Sigmoid colon (tissue), 4 donors: ENCODE measurements at regions not wholly inside any gene's neighbourhood (a gene's known extent, or its start where the extent isn't known, plus 50 kb on each side); places are given as distances from the start of the nearest gene placed in this dataset.

Source experiments
- CTCF ChIP-seq, 4 experiments: fragments of 450-650 bp in 3 of 4; fragments of 200-600 bp in 1 of 4; IDR thresholded peaks; one replicate each; pipeline ENCODE4 v1.5.1; 2016 to 2019; ENCODE audit warnings: antibody characterized with exemption in 4 of 4, mild to moderate bottlenecking in 3 of 4, moderate library complexity in 2 of 4
- POLR2A ChIP-seq, 2 donors: fragments of 450-650 bp; IDR thresholded peaks; one replicate each; pipeline ENCODE4 v1.6.1; 2016; ENCODE audit warnings: antibody characterized with exemption in 2 of 2, mild to moderate bottlenecking in 2 of 2, moderate library complexity in 2 of 2
- POLR2AphosphoS5 ChIP-seq, 4 donors: sonication (generic); formaldehyde crosslinking; IDR thresholded peaks; one replicate each; pipeline ENCODE4 v1.6.1; 2017; ENCODE audit warnings: antibody characterized with exemption in 4 of 4

GRCh38 chr12:41794336-41794735 is 350.3 kb downstream of the GXYLT1 start:
- no peak for TF ChIP-seq CTCF (IDR thresholded peaks at IDR 0.05)
- no peak for TF ChIP-seq POLR2A (IDR thresholded peaks at IDR 0.05)
- no peak for TF ChIP-seq POLR2AphosphoS5 (IDR thresholded peaks at IDR 0.05)
